WTC11 (cell line): ENCODE measurements at regions not wholly inside any gene's neighbourhood (a gene's known extent, or its start where the extent isn't known, plus 50 kb on each side); places are given as distances from the start of the nearest gene placed in this dataset.
"Not testable (repeated sequence)": the region's sequence is repeated elsewhere in the genome, so short reads cannot be mapped to it uniquely, and the experiment has no call there.

Source experiments
- CBFB ChIP-seq: sonication (generic); formaldehyde crosslinking; IDR thresholded peaks from 2 replicates; pipeline ENCODE4 v1.8.1; 2022; ENCODE audit warnings: mild to moderate bottlenecking, low read depth, missing genetic modification reagents
- ESRRA ChIP-seq: sonication (generic); formaldehyde crosslinking; IDR thresholded peaks from 2 replicates; pipeline ENCODE4 v1.8.1; 2022; ENCODE audit warnings: mild to moderate bottlenecking, missing genetic modification reagents, borderline replicate concordance
- TEAD4 ChIP-seq: sonication (generic); formaldehyde crosslinking; IDR thresholded peaks from 2 replicates; pipeline ENCODE4 v1.8.0; 2022; ENCODE audit warnings: mild to moderate bottlenecking, missing genetic modification reagents
- TF ChIP-seq, protein P1 (sequence below): sonication (generic); formaldehyde crosslinking; IDR thresholded peaks from 2 replicates; pipeline ENCODE4 v1.8.0; 2022; ENCODE audit warnings: mild to moderate bottlenecking, missing genetic modification reagents

DNA sequence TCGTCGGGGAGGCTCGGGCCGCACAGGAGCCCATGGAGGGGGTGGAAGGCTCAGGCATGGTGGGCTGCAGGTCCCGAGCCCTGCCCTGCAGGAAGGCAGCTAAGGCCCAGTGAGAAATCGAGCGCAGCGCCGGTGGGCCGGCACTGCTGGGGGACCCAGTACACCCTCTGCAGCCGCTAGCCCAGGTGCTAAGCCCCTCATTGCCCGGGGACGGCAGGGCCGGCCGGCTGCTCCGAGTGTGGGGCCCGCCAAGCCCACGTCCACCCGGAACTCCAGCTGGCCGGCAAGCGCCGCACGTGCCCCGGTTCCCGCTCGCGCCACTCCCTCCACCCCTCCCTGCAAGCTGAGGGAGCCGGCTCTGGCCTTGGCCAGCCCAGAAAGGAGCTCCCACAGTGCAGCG, 395.6 kb upstream of the MGMT start:
- not testable (repeated sequence) for TF ChIP-seq TEAD4 (CRISPR knock-in tag); ESRRA; CBFB (CRISPR knock-in tag)
- TF ChIP-seq, protein P1, sequence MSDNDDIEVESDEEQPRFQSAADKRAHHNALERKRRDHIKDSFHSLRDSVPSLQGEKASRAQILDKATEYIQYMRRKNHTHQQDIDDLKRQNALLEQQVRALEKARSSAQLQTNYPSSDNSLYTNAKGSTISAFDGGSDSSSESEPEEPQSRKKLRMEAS (CRISPR knock-in tag) = not testable (repeated sequence)
